Activated T-cell treated with anti-CD3 and anti-CD28 coated beads for 1 hour (primary cell): ENCODE measurements at regions not wholly inside any gene's neighbourhood (a gene's known extent, or its start where the extent isn't known, plus 50 kb on each side); places are given as distances from the start of the nearest gene placed in this dataset.
"Not testable (repeated sequence)": the region's sequence is repeated elsewhere in the genome, so short reads cannot be mapped to it uniquely, and the experiment has no call there.

ENCODE experiments used
- DNase-seq: peaks from one replicate; pipeline ENCODE4 v3.0.0-alpha.2; 2020; ENCODE audit warnings: low read depth

GRCh38 chr9:66765531-66765930, 135.0 kb upstream of the ZNF658 start:
- not testable (repeated sequence) for DNase-seq

- DNase-seq = not testable (repeated sequence)
Measured at GRCh38 chr9:66771504-66771903, 129.0 kb upstream of the ZNF658 start.

- not testable (repeated sequence) for DNase-seq
Measured at GRCh38 chr9:66774618-66775017, 125.9 kb upstream of the ZNF658 start.

DNA sequence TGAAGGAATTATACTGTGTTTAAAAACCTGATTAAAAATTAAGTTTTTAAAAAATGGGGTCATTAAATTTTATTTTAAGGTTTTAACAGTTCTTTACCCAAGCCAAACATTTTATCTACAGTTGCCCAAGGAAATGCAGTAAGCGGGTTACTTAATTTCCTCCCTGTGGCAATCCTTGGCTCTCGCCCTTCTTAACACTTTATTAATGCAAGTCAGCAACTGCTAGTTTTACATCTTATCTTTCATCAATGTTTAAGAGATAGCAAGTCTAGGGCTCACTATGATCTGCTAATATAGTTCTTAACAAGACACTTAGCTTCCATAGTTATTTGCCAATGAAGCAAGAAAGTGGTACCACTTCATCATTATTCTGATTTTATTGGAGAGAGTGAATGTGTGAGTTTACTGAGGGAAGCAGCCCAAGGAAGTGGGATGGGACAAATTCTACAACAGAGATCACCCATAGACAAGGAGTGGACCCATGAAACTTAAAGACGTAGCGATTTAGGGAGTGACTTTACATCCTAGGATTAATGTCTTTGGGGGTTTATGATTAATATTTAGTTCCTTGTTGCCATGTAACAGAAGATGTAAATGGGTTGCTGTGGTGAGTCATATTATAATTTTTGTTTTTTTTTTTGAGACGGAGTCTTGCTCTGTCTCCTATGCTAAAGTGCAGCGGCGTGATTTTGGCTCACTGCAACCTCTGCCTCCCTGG, 120.4 kb upstream of the ZNF658 start:
- DNase-seq = not testable (repeated sequence)

- DNase-seq = not testable (repeated sequence)
Measured at GRCh38 chr9:66781240-66781639, 119.3 kb upstream of the ZNF658 start.

GRCh38 chr9:66782010-66782409, 118.5 kb upstream of the ZNF658 start:
- DNase-seq = not testable (repeated sequence)

DNA sequence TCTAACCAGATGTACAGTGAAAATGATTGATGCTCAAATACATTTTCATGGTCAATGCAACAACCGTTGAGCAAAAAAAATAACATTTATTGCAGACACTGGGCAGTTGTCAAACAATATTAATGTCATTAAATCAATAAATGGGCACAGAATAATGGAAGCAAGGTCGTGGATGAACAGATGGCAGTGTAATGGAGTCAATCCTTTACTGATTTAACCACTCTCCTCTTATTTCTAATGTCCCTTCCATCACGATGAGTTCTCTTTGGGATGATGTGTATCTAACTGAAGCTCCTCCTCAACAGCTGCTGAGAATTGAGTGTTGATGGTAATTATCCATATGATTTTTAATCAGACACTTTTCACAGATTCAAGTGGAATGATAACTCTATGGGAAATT, 114.9 kb upstream of the ZNF658 start:
- DNase-seq = not testable (repeated sequence)

GRCh38 chr9:66791092-66791750, 109.3 kb upstream of the ZNF658 start:
- not testable (repeated sequence) for DNase-seq

DNA sequence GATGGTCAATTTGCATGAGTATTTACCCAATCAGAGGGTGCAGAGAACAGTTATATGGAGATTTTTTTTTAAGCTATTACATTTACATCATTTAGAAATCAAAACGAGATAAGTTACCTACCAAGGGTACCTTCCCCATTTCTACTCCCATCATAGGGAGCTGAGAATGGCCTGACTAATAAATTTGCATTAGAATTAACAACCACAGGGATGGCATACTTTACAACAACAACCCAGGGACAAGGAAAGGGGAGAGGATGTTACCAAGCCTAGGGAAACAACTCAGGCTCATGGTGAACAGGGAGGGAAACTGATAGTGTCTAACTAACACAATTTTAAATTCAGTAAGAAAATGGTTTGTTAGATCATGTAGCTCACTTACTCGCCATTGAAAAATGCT, 105.8 kb upstream of the ZNF658 start:
- DNase-seq = not testable (repeated sequence)

GRCh38 chr9:66795723-66796503, 104.6 kb upstream of the ZNF658 start:
- not testable (repeated sequence) for DNase-seq

DNA sequence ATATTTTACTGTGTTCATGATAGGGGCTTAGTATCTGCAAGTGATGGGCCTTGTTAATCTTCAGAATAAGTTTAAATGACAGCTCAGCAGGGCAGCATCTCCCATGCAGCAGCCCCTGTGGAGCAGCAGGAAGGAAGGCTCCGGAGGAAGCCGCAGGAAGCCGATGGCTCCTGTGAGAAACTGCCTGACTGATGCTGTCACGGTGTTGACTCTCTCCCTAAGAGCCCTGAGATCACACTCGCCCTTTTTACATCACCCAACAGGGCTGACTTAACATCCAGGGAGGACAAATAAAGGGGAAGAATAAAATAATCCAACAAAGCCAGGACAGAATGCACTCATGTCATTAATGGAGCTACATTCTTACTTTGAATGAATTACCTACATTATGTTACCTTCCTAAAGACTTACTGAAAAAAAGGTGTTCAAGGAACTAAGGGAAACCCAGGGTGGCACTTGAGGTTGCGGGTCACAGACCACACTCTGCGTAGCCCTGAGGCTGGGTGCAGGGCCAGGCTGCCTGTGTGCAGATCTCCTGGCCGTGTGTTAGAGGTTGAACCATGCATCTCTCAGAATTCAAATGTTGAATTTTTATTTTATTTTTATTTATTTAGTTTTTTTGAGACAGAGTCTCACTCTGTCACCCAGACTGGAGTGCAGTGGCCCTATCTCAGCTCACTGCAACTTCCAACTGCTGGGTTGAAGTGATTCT, 102.5 kb upstream of the ZNF658 start:
- DNase-seq = not testable (repeated sequence)

- not testable (repeated sequence) for DNase-seq
Measured at GRCh38 chr9:66803619-66804018, 96.9 kb upstream of the ZNF658 start.

GRCh38 chr9:66810247-66810646, 90.3 kb upstream of the ZNF658 start:
- not testable (repeated sequence) for DNase-seq

- not testable (repeated sequence) for DNase-seq
Measured at GRCh38 chr9:66812367-66812766, 88.2 kb upstream of the ZNF658 start.

DNA sequence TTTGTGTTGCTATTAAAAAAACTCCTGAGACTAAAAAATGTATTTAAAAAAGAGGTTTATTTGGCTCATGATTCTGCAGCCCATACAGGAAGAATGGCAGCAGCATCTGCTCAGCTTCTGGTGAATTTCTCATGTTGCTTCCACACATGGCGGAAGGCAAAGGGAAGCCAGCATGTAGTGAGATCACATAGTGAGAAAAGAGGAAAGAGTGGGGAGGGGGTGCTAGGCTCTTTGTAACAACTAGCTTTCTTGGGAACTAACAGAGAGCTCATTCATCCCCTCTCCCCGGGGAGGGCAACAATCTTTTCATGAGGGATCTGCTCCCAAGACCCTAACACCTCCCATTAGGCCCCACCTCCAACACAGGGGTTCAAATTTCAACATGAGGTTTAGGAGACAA, 87.6 kb upstream of the ZNF658 start:
- DNase-seq = not testable (repeated sequence)

DNA sequence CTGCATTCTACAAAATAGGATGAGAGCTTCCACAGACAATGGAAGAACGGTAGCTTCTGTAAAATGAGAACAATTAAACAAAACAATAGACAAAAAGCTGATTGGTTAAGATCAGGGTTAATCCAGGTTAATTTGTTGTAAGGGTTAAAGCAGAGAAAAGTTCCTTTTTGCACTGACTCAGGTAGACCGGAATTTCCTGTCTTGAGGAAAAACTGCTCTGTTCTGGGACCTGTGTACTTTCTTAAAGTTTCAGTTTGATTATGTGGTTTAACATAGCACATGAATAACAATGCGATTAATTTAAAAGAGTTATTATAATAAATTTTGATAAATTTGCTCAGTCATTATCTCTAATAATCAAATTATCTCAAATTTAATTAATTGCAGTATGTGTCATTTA, 86.5 kb upstream of the ZNF658 start:
- DNase-seq = not testable (repeated sequence)

DNA sequence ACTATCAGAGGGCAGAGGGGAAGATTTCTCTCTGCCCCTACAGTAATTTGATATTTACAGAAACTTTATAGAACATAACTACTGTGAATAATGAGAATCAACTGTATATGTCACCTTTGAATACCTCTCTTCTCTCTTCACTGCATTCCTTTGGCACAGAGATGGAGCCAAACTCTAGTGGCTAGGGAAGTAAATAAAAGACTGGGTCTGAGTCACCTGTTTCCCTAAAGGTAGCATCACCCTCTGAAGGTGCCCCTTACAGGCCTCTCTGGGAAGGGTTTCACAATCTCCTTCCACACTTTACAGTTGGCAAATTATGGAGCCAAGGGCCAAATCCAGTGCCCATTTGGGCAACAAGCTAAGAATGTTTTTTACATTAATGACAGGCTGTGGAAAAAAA, 81.0 kb upstream of the ZNF658 start:
- DNase-seq = not testable (repeated sequence)

GRCh38 chr9:66820014-66820660, 80.4 kb upstream of the ZNF658 start:
- not testable (repeated sequence) for DNase-seq

DNA sequence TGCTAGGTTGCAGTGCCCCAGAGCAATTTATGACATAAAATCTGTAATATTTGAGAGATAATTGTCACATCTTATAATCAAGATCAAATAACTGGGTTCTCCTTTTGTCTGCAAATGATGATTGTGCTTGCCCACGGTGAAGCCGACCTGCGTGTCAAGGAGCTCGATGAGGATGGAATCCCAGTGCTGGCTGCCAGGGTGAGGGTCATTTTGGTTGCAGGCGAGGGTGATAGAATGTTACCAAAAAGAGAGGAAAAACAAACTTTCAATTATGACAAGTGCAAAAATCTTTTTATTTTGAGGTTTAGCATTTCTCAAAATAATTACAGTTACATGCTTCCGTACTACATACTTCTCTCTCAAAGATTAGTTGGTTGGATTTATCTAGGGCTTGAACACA, 76.4 kb upstream of the ZNF658 start:
- DNase-seq = not testable (repeated sequence)

GRCh38 chr9:66829853-66830252, 70.7 kb upstream of the ZNF658 start:
- not testable (repeated sequence) for DNase-seq

- not testable (repeated sequence) for DNase-seq
Measured at GRCh38 chr9:66830777-66831497, 69.6 kb upstream of the ZNF658 start.
